22Rv1 (cell line): ENCODE measurements at regions not wholly inside any gene's neighbourhood (a gene's known extent, or its start where the extent isn't known, plus 50 kb on each side); places are given as distances from the start of the nearest gene placed in this dataset.

Experiments used
- H3K27ac ChIP-seq: fragments of 450-650 bp; 2 replicates; pipeline ENCODE4 v1.5.1; 2017
- CTCF ChIP-seq: fragments of 450-650 bp; IDR thresholded peaks from 2 replicates; pipeline ENCODE4 v1.5.1; 2017; ENCODE audit warnings: mild to moderate bottlenecking
- ZFX ChIP-seq: fragments of 450-650 bp; IDR thresholded peaks from 2 replicates; pipeline ENCODE4 v1.6.1; 2017; ENCODE audit warnings: antibody characterized with exemption, borderline replicate concordance

GRCh38 chr6:4564801-4565271, 211.4 kb upstream of the CDYL start:
- H3K27ac ChIP-seq: no peak overlapping the region
- TF ChIP-seq ZFX (no peak), CTCF (no peak)

- TF ChIP-seq ZFX: no peak
- no peak for TF ChIP-seq CTCF
- no peak overlapping the region for H3K27ac ChIP-seq
Measured at GRCh38 chr6:4563877-4564276, 212.3 kb upstream of the CDYL start.

GRCh38 chr6:4563156-4563555, 213.0 kb upstream of the CDYL start:
- no peak for TF ChIP-seq ZFX
- TF ChIP-seq CTCF: no peak
- no peak overlapping the region for H3K27ac ChIP-seq

GRCh38 chr6:4561773-4562400, 214.3 kb upstream of the CDYL start:
- no peak for TF ChIP-seq CTCF
- no peak for TF ChIP-seq ZFX
- no peak overlapping the region for H3K27ac ChIP-seq

- H3K27ac ChIP-seq: no peak overlapping the region
- TF ChIP-seq ZFX (no peak), CTCF (no peak)
Measured at GRCh38 chr6:4561078-4561435, 215.1 kb upstream of the CDYL start.

- no peak for TF ChIP-seq CTCF
- no peak for TF ChIP-seq ZFX
- no peak overlapping the region for H3K27ac ChIP-seq
Measured at GRCh38 chr6:4560221-4561077, 215.8 kb upstream of the CDYL start.

GRCh38 chr6:4559281-4559875, 216.8 kb upstream of the CDYL start:
- TF ChIP-seq CTCF (no peak), ZFX (no peak)
- no peak overlapping the region for H3K27ac ChIP-seq
